Effector memory CD8-positive, alpha-beta T cell (primary cell): ENCODE measurements at regions not wholly inside any gene's neighbourhood (a gene's known extent, or its start where the extent isn't known, plus 50 kb on each side); places are given as distances from the start of the nearest gene placed in this dataset.

Experiments used
- ATAC-seq: fragments of 150-1000 bp; cut with Tn5 transposase; replicated peaks from 2 replicates; pipeline ENCODE4 v1.10.0; 2021; ENCODE audit warnings: mild to moderate bottlenecking, moderate library complexity
- DNase-seq, 3 experiments: peaks; one replicate each; pipeline ENCODE4 v3.0.0; 2021
- H3K27ac Mint-ChIP-seq, 2 donors: one replicate each; pipeline ENCODE4 v1.8.0; 2022; ENCODE audit warnings: mild to moderate bottlenecking in 2 of 2, mixed read lengths in 2 of 2, moderate library complexity in 2 of 2
- H3K27me3 Mint-ChIP-seq, 2 donors: one replicate each; pipeline ENCODE4 v1.8.0; 2022; ENCODE audit warnings: mixed read lengths in 2 of 2
- H3K36me3 Mint-ChIP-seq: one replicate; pipeline ENCODE4 v1.8.0; 2022; ENCODE audit warnings: mild to moderate bottlenecking, moderate library complexity, mixed read lengths; ENCODE audit not compliant: insufficient read depth
- H3K4me1 Mint-ChIP-seq, 2 donors: one replicate each; pipeline ENCODE4 v1.8.0; 2022; ENCODE audit warnings: low read depth in 2 of 2, mixed read lengths in 2 of 2
- H3K4me3 Mint-ChIP-seq, 2 donors: one replicate each; pipeline ENCODE4 v1.8.0; 2022; ENCODE audit warnings: mild to moderate bottlenecking in 2 of 2, mixed read lengths in 2 of 2, moderate library complexity in 2 of 2
- H3K9me3 Mint-ChIP-seq, 2 donors: one replicate each; pipeline ENCODE4 v1.8.0; 2022; ENCODE audit warnings: mixed read lengths in 2 of 2

DNA sequence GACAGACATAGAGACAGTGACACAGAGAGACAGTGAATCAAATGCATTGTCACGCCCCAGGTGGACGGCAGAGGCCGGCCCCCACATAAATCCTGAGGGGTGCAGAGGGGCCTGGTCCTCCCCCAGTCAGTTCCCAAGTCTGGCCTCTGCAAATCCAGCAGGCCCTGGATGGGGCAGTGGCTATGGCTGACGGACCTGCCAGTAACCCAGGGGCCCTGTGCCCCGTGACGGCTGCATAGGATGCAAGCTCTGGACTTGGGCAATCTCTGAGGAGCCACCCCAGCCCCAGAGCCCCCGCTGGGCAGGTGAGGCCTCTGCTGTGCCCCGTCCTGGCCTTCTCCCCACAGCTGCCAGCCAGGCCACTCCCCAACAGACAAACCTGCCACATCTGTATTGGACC is 204.5 kb downstream of the BRD1 start:
- Mint-ChIP-seq H3K4me3 (no peak overlapping the region), H3K9me3 (no peaks in the 10 kb centered on the region), H3K27ac (no peak overlapping the region), H3K27me3 (no peaks in the 10 kb centered on the region), H3K36me3 (peaks cover 3% of the 10 kb centered on the region), H3K4me1 (peaks cover 0 to 11% of the 10 kb centered on the region in 2 donors)
- DNase-seq (no peak), ATAC-seq (no peak)

- no peak for ATAC-seq
- peaks cover 3% of the 10 kb centered on the region for H3K36me3 Mint-ChIP-seq
- H3K27me3 Mint-ChIP-seq: no peaks in the 10 kb centered on the region
- no peak overlapping the region for H3K27ac Mint-ChIP-seq
- H3K9me3 Mint-ChIP-seq: no peaks in the 10 kb centered on the region
- DNase-seq: no peak
- peaks cover 0 to 11% of the 10 kb centered on the region in 2 donors for H3K4me1 Mint-ChIP-seq
- H3K4me3 Mint-ChIP-seq: no peak overlapping the region
Observed at GRCh38 chr22:49622241-49623105, 205.2 kb downstream of the BRD1 start.

- DNase-seq (no peak), ATAC-seq (no peak)
- Mint-ChIP-seq H3K4me3 (no peak overlapping the region), H3K4me1 (peaks cover 0 to 10% of the 10 kb centered on the region in 2 donors), H3K36me3 (peaks cover 3% of the 10 kb centered on the region), H3K9me3 (no peaks in the 10 kb centered on the region), H3K27ac (no peak overlapping the region), H3K27me3 (no peaks in the 10 kb centered on the region)
Observed at GRCh38 chr22:49621601-49622210, 206.0 kb downstream of the BRD1 start.

DNA sequence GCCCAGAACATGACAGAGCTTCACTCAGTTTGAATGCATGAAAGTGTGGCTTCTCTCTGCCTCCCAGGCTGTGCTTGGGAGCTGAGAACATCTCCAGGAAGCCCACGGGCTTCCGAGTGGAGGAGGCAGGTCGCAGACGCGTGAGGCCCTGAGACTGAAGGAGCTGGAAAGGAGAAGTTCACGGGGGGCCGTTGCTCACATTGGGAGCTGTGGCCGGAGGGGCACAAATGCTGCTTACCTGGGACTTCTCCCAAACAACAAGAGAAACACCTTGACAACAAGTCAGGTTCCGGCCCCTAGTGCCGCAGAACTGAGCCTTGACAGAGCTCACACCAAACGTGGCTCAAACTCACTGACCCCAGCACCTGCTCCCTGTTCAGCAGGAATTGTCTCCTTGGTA is 207.0 kb downstream of the BRD1 start:
- Mint-ChIP-seq H3K27ac (no peak overlapping the region), H3K9me3 (no peaks in the 10 kb centered on the region), H3K36me3 (peaks cover 3% of the 10 kb centered on the region)

GRCh38 chr22:49620003-49620556 is 207.6 kb downstream of the BRD1 start:
- H3K27me3 Mint-ChIP-seq: no peaks in the 10 kb centered on the region
- H3K9me3 Mint-ChIP-seq: no peaks in the 10 kb centered on the region
- no peak overlapping the region for H3K4me3 Mint-ChIP-seq
- peaks cover 3% of the 10 kb centered on the region for H3K36me3 Mint-ChIP-seq
- DNase-seq: no peak
- ATAC-seq: no peak
- no peak overlapping the region for H3K27ac Mint-ChIP-seq
- peaks cover 0 to 7% of the 10 kb centered on the region in 2 donors for H3K4me1 Mint-ChIP-seq

More for the DNA sequence above, 207.0 kb downstream of the BRD1 start:
- ATAC-seq (no peak), DNase-seq (no peak)
- Mint-ChIP-seq H3K4me3 (no peak overlapping the region), H3K27me3 (no peaks in the 10 kb centered on the region), H3K4me1 (peaks cover 0 to 10% of the 10 kb centered on the region in 2 donors)

DNA sequence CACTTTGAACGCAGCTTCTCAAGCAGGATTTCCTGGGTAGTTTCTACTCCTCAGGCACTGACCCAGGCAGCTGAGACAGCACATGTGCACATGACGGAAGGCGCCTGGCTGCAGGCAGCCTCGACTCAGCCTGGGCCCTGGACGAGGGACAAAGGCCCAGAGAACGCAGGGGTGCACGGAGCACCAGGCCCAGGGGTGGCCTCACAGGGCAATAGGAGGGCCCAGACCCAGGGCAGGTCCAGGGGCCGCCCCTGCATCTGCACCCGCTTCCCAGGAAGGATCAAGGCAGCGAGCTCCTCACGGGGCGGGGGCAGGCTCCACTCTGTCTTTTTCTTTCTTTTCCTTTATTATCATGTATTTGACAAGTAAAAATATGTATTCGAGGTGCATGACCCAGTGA is 208.4 kb downstream of the BRD1 start:
- Mint-ChIP-seq H3K4me1 (peaks cover 0 to 3% of the 10 kb centered on the region in 2 donors), H3K27ac (no peak overlapping the region), H3K9me3 (no peaks in the 10 kb centered on the region), H3K4me3 (no peak overlapping the region), H3K27me3 (no peaks in the 10 kb centered on the region), H3K36me3 (peaks cover 3% of the 10 kb centered on the region)
- DNase-seq: no peak
- no peak for ATAC-seq

GRCh38 chr22:49618677-49618953 is 209.1 kb downstream of the BRD1 start:
- Mint-ChIP-seq H3K36me3 (peaks cover 3% of the 10 kb centered on the region), H3K4me1 (peaks cover 0 to 3% of the 10 kb centered on the region in 2 donors), H3K4me3 (no peak overlapping the region), H3K27ac (no peak overlapping the region), H3K27me3 (no peaks in the 10 kb centered on the region), H3K9me3 (no peaks in the 10 kb centered on the region)
- no peak for DNase-seq
- no peak for ATAC-seq

- Mint-ChIP-seq H3K9me3 (no peaks in the 10 kb centered on the region), H3K36me3 (peaks cover 3% of the 10 kb centered on the region)
- no peak for DNase-seq
Observed at GRCh38 chr22:49617866-49618676, 209.6 kb downstream of the BRD1 start.

GRCh38 chr22:49617264-49617663 is 210.4 kb downstream of the BRD1 start:
- ATAC-seq (no peak), DNase-seq (no peak)
- Mint-ChIP-seq H3K9me3 (no peaks in the 10 kb centered on the region), H3K4me1 (peaks cover 0 to 3% of the 10 kb centered on the region in 2 donors), H3K36me3 (peaks cover 3% of the 10 kb centered on the region), H3K27ac (no peak overlapping the region), H3K27me3 (no peaks in the 10 kb centered on the region), H3K4me3 (no peak overlapping the region)

More at GRCh38 chr22:49617866-49618676, 209.6 kb downstream of the BRD1 start:
- Mint-ChIP-seq H3K27ac (no peak overlapping the region), H3K4me3 (no peak overlapping the region), H3K4me1 (peaks cover 0 to 3% of the 10 kb centered on the region in 2 donors), H3K27me3 (no peaks in the 10 kb centered on the region)
- no peak for ATAC-seq

GRCh38 chr22:49616356-49617231 is 211.1 kb downstream of the BRD1 start:
- Mint-ChIP-seq H3K4me3 (no peak overlapping the region), H3K9me3 (no peaks in the 10 kb centered on the region), H3K27ac (no peak overlapping the region), H3K27me3 (no peaks in the 10 kb centered on the region), H3K36me3 (peaks cover 5% of the 10 kb centered on the region), H3K4me1 (peaks cover 0 to 3% of the 10 kb centered on the region in 2 donors)
- ATAC-seq (no peak), DNase-seq (no peak)

- H3K4me3 Mint-ChIP-seq: no peak overlapping the region
- H3K9me3 Mint-ChIP-seq: no peaks in the 10 kb centered on the region
- peaks cover 0 to 3% of the 10 kb centered on the region in 2 donors for H3K4me1 Mint-ChIP-seq
- no peak for DNase-seq
- H3K27me3 Mint-ChIP-seq: no peaks in the 10 kb centered on the region
- ATAC-seq: no peak
- H3K36me3 Mint-ChIP-seq: peaks cover 8% of the 10 kb centered on the region
- no peak overlapping the region for H3K27ac Mint-ChIP-seq
Observed at GRCh38 chr22:49614966-49615965, 212.4 kb downstream of the BRD1 start.
